Calu3 (cell line): ENCODE measurements at regions not wholly inside any gene's neighbourhood (a gene's known extent, or its start where the extent isn't known, plus 50 kb on each side); places are given as distances from the start of the nearest gene placed in this dataset.

ENCODE experiments used
- BruUV-seq: library from RNA; stranded (reverse); fragments of 400-500 nt; replicated peaks from 2 replicates; lab custom pipeline; 2021; lab: Mats Ljungman, UMichigan
- CTCF ChIA-PET: fragments of 300-600 bp; sonication (Branson Sonifier 250); formaldehyde crosslinking; loops from one replicate; lab custom pipeline; 2022; ENCODE audit warnings: antibody characterized with exemption; lab: Charles Lee
- DNase-seq: peaks from one replicate; pipeline ENCODE4 v3.0.0; 2022
- H3K27ac Mint-ChIP-seq: one replicate; pipeline ENCODE4 v1.8.0; 2022; ENCODE audit warnings: mixed read lengths; ENCODE audit not compliant: unreplicated experiment
- H3K27me3 Mint-ChIP-seq: one replicate; pipeline ENCODE4 v1.8.0; 2022; ENCODE audit warnings: mixed read lengths; ENCODE audit not compliant: unreplicated experiment
- H3K36me3 Mint-ChIP-seq: one replicate; pipeline ENCODE4 v1.8.0; 2022; ENCODE audit warnings: mild to moderate bottlenecking, moderate library complexity, mixed read lengths; ENCODE audit not compliant: insufficient read depth, unreplicated experiment
- H3K4me1 Mint-ChIP-seq: one replicate; pipeline ENCODE4 v1.8.0; 2022; ENCODE audit warnings: mild to moderate bottlenecking, low read depth, mixed read lengths; ENCODE audit not compliant: unreplicated experiment
- H3K4me3 Mint-ChIP-seq: one replicate; pipeline ENCODE4 v1.8.0; 2022; ENCODE audit warnings: mild to moderate bottlenecking, low read depth, moderate library complexity, mixed read lengths; ENCODE audit not compliant: unreplicated experiment
- H3K9me3 Mint-ChIP-seq: one replicate; pipeline ENCODE4 v1.8.0; 2022; ENCODE audit warnings: low read depth, mixed read lengths; ENCODE audit not compliant: unreplicated experiment
- intact Hi-C: fragments of 100-400 bp; cut with micrococcal nuclease; formaldehyde crosslinking; loops from one replicate; pipeline ENCODE4 v1.10.0; 2022; ENCODE audit not compliant: unreplicated experiment
- TF ChIP-seq, protein P1 (sequence below): fragments of 200-600 bp; IDR thresholded peaks from one replicate; pipeline ENCODE4 v1.8.0; 2022; ENCODE audit warnings: antibody characterized with exemption; ENCODE audit not compliant: unreplicated experiment

DNA sequence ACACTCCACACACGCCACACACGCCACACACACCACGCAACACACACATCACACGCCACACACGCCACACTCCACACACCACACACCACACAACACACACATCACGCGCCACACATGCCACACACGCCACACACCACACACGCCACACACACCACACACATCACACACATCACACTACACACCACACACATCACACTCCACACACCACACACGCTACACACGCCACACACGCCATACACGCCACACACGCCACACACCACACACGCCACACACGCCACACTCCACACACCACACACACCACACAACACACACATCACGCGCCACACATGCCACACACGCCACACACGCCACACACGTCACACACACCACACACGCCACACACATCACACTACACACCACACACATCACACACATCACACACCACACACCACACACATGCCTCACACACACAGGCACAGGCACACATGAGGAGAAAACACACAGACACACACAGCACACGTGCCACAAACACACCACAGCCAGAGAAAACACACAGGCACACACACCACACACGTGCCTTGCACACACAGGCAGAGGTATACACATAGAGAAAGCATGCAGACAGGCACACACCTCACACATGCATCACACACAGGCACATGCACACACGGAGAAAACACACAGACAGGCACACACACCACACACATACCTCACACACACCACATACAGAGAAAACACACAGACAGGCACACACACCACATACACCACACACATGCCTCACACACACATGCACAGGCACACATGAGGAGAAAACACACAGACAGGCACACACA lies 241.5 kb upstream of the MYT1L start:
- Mint-ChIP-seq H3K27me3 (no peaks in the 10 kb centered on the region), H3K36me3 (no peaks in the 10 kb centered on the region), H3K27ac (no peak overlapping the region), H3K4me3 (no peak overlapping the region), H3K9me3 (peaks cover 8% of the 10 kb centered on the region), H3K4me1 (no peaks in the 10 kb centered on the region)
- BruUV-seq, result no TSS peak
- TF ChIP-seq, protein P1, sequence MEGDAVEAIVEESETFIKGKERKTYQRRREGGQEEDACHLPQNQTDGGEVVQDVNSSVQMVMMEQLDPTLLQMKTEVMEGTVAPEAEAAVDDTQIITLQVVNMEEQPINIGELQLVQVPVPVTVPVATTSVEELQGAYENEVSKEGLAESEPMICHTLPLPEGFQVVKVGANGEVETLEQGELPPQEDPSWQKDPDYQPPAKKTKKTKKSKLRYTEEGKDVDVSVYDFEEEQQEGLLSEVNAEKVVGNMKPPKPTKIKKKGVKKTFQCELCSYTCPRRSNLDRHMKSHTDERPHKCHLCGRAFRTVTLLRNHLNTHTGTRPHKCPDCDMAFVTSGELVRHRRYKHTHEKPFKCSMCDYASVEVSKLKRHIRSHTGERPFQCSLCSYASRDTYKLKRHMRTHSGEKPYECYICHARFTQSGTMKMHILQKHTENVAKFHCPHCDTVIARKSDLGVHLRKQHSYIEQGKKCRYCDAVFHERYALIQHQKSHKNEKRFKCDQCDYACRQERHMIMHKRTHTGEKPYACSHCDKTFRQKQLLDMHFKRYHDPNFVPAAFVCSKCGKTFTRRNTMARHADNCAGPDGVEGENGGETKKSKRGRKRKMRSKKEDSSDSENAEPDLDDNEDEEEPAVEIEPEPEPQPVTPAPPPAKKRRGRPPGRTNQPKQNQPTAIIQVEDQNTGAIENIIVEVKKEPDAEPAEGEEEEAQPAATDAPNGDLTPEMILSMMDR, result no peak
- CTCF ChIA-PET, result no interaction called here
- no peak for DNase-seq
- intact Hi-C loops, result no loop called here

DNA sequence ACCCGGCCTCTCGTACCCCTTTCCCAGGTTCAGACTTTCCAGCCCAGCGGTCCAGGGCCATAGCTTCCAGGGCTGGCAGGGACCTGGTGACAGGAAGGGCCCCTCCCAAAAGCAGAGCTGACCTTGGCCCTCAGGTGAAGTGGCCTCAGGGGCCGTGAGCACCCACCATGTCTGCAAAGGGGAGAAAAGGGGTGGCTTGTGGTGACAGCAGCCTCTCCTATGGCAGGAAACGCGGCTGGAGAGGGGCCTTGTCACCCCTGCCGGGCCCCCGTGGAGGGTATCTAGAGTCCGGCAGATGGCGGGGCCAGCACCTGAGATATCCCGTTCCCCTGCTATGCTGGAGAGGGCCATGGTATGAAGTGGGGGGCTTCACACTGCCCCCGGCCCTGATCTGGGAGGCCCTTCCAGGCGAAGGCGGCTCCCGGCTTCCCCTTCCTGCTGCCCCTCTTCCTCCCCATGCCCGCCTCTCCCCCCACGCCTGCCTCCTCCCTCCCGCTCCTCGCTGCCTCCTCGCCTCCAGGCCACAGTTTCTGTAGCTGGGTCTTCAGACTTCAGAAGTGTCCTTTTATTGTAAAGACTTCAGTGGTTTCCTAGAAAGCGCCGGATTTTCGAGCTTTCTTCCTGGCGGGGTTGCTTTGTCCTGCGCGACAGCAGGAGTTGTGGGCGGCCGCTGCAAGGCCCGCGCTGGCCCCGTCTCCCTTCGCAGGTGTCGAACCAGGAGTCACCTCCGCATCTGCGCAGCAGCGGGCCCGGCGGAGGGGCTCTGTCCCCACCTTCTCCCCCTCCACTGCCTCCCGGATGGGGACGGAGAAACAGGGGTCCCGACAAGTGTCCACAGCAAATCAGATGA lies 240.5 kb upstream of the MYT1L start:
- DNase-seq, result no peak
- BruUV-seq, result no TSS peak
- no peaks in the 10 kb centered on the region for H3K27me3 Mint-ChIP-seq
- peaks cover 6% of the 10 kb centered on the region for H3K9me3 Mint-ChIP-seq
- H3K4me1 Mint-ChIP-seq, result no peaks in the 10 kb centered on the region
- no peak overlapping the region for H3K4me3 Mint-ChIP-seq
- no peaks in the 10 kb centered on the region for H3K36me3 Mint-ChIP-seq
- intact Hi-C loops, result no loop called here
- CTCF ChIA-PET, result interaction anchor here (0.7 kb wide), 1 partner anchor 135 kb away, joined by 9 read pairs; no protein-coding TSS in a partner anchor
- H3K27ac Mint-ChIP-seq, result no peak overlapping the region
- TF ChIP-seq, protein P1, result no peak

DNA sequence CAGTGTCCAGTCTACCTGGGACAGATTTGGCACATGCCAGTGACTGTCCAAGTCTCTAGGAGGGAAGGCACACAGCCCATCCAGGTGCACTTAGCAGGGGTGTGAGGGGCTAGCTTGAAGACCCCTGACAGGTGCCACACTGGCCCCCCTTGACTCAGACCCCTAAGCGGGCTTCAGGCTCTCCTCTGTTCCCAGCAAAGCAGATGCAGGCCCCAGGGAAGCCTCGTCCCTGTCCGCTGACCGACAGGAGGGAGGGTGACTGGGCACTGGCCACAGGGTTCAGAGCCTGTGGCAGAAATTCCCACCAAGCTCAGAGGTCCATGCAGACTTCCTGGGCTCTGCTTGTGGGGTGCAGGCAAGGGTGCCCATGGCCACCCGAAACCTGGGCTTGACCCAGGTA lies 239.8 kb upstream of the MYT1L start:
- no TSS peak for BruUV-seq

DNA sequence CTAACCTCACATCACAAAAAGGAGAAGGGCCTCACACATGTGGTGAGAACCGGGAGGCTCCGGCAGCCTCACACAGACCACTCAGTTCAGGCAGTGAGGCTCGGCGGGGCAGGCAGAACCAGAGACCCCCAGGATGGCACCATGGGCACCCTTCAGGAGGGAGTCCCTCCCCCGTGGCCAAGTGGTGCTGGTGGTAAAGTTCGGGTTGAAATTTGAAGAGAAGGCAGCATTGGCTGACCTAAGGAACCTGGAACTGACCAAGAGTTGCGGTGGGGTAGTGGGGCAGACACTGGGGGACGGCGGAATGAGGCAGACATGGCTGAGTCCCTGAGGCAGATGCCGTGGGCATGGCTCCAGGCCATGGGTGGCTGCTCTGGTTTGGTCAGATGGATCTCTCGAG lies 239.3 kb upstream of the MYT1L start:
- no peak for DNase-seq
- peaks cover 6% of the 10 kb centered on the region for H3K9me3 Mint-ChIP-seq
- H3K27me3 Mint-ChIP-seq, result no peaks in the 10 kb centered on the region
- intact Hi-C loops, result no loop called here
- H3K36me3 Mint-ChIP-seq, result no peaks in the 10 kb centered on the region
- TF ChIP-seq, protein P1, result no peak
- CTCF ChIA-PET, result no interaction called here
- H3K4me3 Mint-ChIP-seq, result no peak overlapping the region
- no peak overlapping the region for H3K27ac Mint-ChIP-seq
- no TSS peak for BruUV-seq
- no peaks in the 10 kb centered on the region for H3K4me1 Mint-ChIP-seq

More for the DNA sequence above, 239.8 kb upstream of the MYT1L start:
- intact Hi-C loops, result no loop called here
- no peaks in the 10 kb centered on the region for H3K36me3 Mint-ChIP-seq
- H3K27me3 Mint-ChIP-seq, result no peaks in the 10 kb centered on the region
- H3K4me3 Mint-ChIP-seq, result no peak overlapping the region
- H3K27ac Mint-ChIP-seq, result no peak overlapping the region
- DNase-seq, result no peak
- TF ChIP-seq, protein P1, result no peak
- CTCF ChIA-PET, result no interaction called here
- no peaks in the 10 kb centered on the region for H3K4me1 Mint-ChIP-seq
- peaks cover 6% of the 10 kb centered on the region for H3K9me3 Mint-ChIP-seq
